HepG2 (cell line): ENCODE measurements at regions not wholly inside any gene's neighbourhood (a gene's known extent, or its start where the extent isn't known, plus 50 kb on each side); places are given as distances from the start of the nearest gene placed in this dataset.

Source experiments
- EZH2 ChIP-seq: conservative IDR thresholded peaks from 2 replicates; pipeline ENCODE4 v1.6.1; 2012; ENCODE audit warnings: mild to moderate bottlenecking, low read depth, low read length, moderate library complexity
- GRHL1 ChIP-seq: sonication (generic); formaldehyde crosslinking; conservative IDR thresholded peaks from 2 replicates; pipeline ENCODE4 v1.8.0; 2022; ENCODE audit warnings: missing genetic modification reagents
- PHF5A ChIP-seq: IDR thresholded peaks from one replicate; pipeline ENCODE4 v1.6.1; 2018; ENCODE audit warnings: low read depth, missing genetic modification reagents; ENCODE audit not compliant: unreplicated experiment

- TF ChIP-seq GRHL1 (no peak), PHF5A (no peak), EZH2 (no peak)
Observed at GRCh38 chr2:123448801-123449200, 576.3 kb upstream of the CNTNAP5 start.
